Colon (tissue), 2 donors: ENCODE measurements at regions not wholly inside any gene's neighbourhood (a gene's known extent, or its start where the extent isn't known, plus 50 kb on each side); places are given as distances from the start of the nearest gene placed in this dataset.
"Not testable (repeated sequence)": the region's sequence is repeated elsewhere in the genome, so short reads cannot be mapped to it uniquely, and the experiment has no call there.

Source experiments
- FAIRE-seq: peaks from 2 replicates; lab custom pipeline; 2012; peaks lifted over from hg19 to GRCh38; lab: Jason Lieb, UNC
- donor health status: control.
- donor health status: control.

- FAIRE-seq = not testable (repeated sequence)
These were observed 99.1 kb upstream of the PZP start for GRCh38 chr12:9307255-9307654.

- FAIRE-seq = not testable (repeated sequence)
These were observed 97.8 kb upstream of the PZP start for GRCh38 chr12:9306004-9306403.

GRCh38 chr12:9304540-9304939, 96.3 kb upstream of the PZP start:
- not testable (repeated sequence) for FAIRE-seq

GRCh38 chr12:9295872-9296271, 87.7 kb upstream of the PZP start:
- FAIRE-seq = not testable (repeated sequence)

- not testable (repeated sequence) for FAIRE-seq
These were observed 86.0 kb upstream of the PZP start for GRCh38 chr12:9294072-9294620.

GRCh38 chr12:9293391-9293790, 85.2 kb upstream of the PZP start:
- not testable (repeated sequence) for FAIRE-seq

- not testable (repeated sequence) for FAIRE-seq
These were observed 81.8 kb upstream of the PZP start for GRCh38 chr12:9289984-9290383.

- not testable (repeated sequence) for FAIRE-seq
These were observed 76.5 kb upstream of the PZP start for GRCh38 chr12:9284724-9285123.

GRCh38 chr12:9284197-9284596, 76.0 kb upstream of the PZP start:
- FAIRE-seq = not testable (repeated sequence)

- not testable (repeated sequence) for FAIRE-seq
These were observed 75.3 kb upstream of the PZP start for GRCh38 chr12:9283346-9284095.

GRCh38 chr12:9276990-9277389, 68.8 kb upstream of the PZP start:
- FAIRE-seq = no peak

GRCh38 chr12:9273276-9273675, 65.1 kb upstream of the PZP start:
- FAIRE-seq = no peak

- FAIRE-seq = no peak
These were observed 63.7 kb upstream of the PZP start for GRCh38 chr12:9271875-9272274.

- FAIRE-seq = no peak
These were observed 56.4 kb upstream of the PZP start for GRCh38 chr12:9264546-9264945.

- no peak for FAIRE-seq
These were observed 52.7 kb upstream of the PZP start for GRCh38 chr12:9260931-9261330.

GRCh38 chr12:9258676-9259075, 50.5 kb upstream of the PZP start:
- no peak for FAIRE-seq
